H1 (cell line): ENCODE measurements at regions not wholly inside any gene's neighbourhood (a gene's known extent, or its start where the extent isn't known, plus 50 kb on each side); places are given as distances from the start of the nearest gene placed in this dataset.
A peak's percentile ranks its signal among the peaks of the same experiment; 100 is the strongest.

Experiments used
- CTCF ChIA-PET: fragments of 300-600 bp; sonication (Branson Sonifier 250); formaldehyde crosslinking; loops from one replicate; lab custom pipeline; 2021; ENCODE audit not compliant: partially characterized antibody; lab: Charles Lee
- POLR2A ChIA-PET: fragments of 300-600 bp; sonication (Branson Sonifier 250); formaldehyde crosslinking; loops from one replicate; lab custom pipeline; 2021; ENCODE audit warnings: inconsistent platforms; ENCODE audit not compliant: partially characterized antibody; lab: Charles Lee
- DNase-seq, 2 experiments: peaks; one replicate each; pipeline versions ENCODE4 v3.0.0 to v3.0.0-alpha.2; 2010 to 2022; ENCODE audit warnings: low spot score in 2 of 2, low read depth in 1 of 2, mixed read lengths in 1 of 2
- FAIRE-seq: peaks from 2 replicates; lab custom pipeline; 2011; peaks lifted over from hg19 to GRCh38; lab: Jason Lieb, UNC
- H2AFZ ChIP-seq: 2 replicates; pipeline ENCODE4 v1.8.1; 2012; ENCODE audit warnings: low read length, inconsistent platforms
- H2AK5ac ChIP-seq: 2 replicates; pipeline ENCODE4 v1.6.1; 2013; ENCODE audit warnings: low read depth, low read length
- H2BK120ac ChIP-seq: replicated peaks from 2 replicates; pipeline ENCODE3; 2013; ENCODE audit warnings: low read depth, low read length, inconsistent platforms
- H2BK12ac ChIP-seq: 2 replicates; pipeline ENCODE4 v1.6.1; 2013; ENCODE audit warnings: low read depth, low read length
- H2BK15ac ChIP-seq: 2 replicates; pipeline ENCODE4 v1.6.1; 2013; ENCODE audit warnings: low read length
- H2BK20ac ChIP-seq: 2 replicates; pipeline ENCODE4 v1.6.1; 2013; ENCODE audit warnings: low read length
- H2BK5ac ChIP-seq: 2 replicates; pipeline ENCODE4 v1.6.1; 2013; ENCODE audit warnings: low read depth, low read length
- H3K14ac ChIP-seq: 2 replicates; pipeline ENCODE4 v1.6.1; 2013; ENCODE audit warnings: inconsistent platforms; ENCODE audit not compliant: insufficient read length
- H3K18ac ChIP-seq: 2 replicates; pipeline ENCODE4 v1.6.1; 2013; ENCODE audit warnings: low read length; ENCODE audit errors: extremely low read depth
- H3K23ac ChIP-seq: 2 replicates; pipeline ENCODE4 v1.6.1; 2013; ENCODE audit warnings: inconsistent platforms; ENCODE audit not compliant: insufficient read length
- H3K23me2 ChIP-seq: 2 replicates; pipeline ENCODE4 v1.6.1; 2013; ENCODE audit warnings: low read depth, low read length
- H3K27ac ChIP-seq: 2 replicates; pipeline ENCODE4 v1.6.1; 2011; ENCODE audit warnings: low read depth, low read length, inconsistent platforms
- H3K27me3 ChIP-seq, 4 experiments: replicated peaks in 1 of 4; 1 replicate in 1 of 4; 2 replicates in 3 of 4; pipeline versions ENCODE4 v1.6.1 to v1.8.1; 2011 to 2013; ENCODE audit warnings: low read length in 3 of 4, mild to moderate bottlenecking in 3 of 4, inconsistent platforms in 2 of 4, mixed read lengths in 2 of 4, moderate library complexity in 1 of 4; ENCODE audit not compliant: control insufficient read depth in 3 of 4, insufficient read depth in 3 of 4; ENCODE audit errors: extremely low read depth in 1 of 4
- H3K36me3 ChIP-seq, 4 experiments: 2 replicates each; pipeline versions ENCODE4 v1.6.1 to v1.8.1; 2011 to 2013; ENCODE audit warnings: mild to moderate bottlenecking in 4 of 4, low read length in 3 of 4, moderate library complexity in 2 of 4, control low read depth in 1 of 4, inconsistent platforms in 1 of 4; ENCODE audit not compliant: insufficient read depth in 4 of 4, control insufficient read depth in 2 of 4
- H3K4ac ChIP-seq: replicated peaks from 2 replicates; pipeline ENCODE3; 2013; ENCODE audit warnings: low read length, low read depth, mixed read lengths, inconsistent platforms; ENCODE audit not compliant: insufficient read length
- H3K4me1 ChIP-seq, 4 experiments: replicated peaks in 1 of 4; 1 replicate in 1 of 4; 2 replicates in 3 of 4; pipeline versions ENCODE4 v1.6.1 to v1.8.1; 2011 to 2013; ENCODE audit warnings: low read length in 3 of 4, inconsistent platforms in 2 of 4, mixed read lengths in 1 of 4; ENCODE audit not compliant: insufficient read depth in 4 of 4, control insufficient read depth in 3 of 4
- H3K4me2 ChIP-seq, 2 experiments: 2 replicates each; pipeline versions ENCODE4 v1.6.1 to v1.8.1; 2011 to 2013; ENCODE audit warnings: low read depth in 2 of 2, low read length in 2 of 2, control low read depth in 1 of 2, inconsistent platforms in 1 of 2, mild to moderate bottlenecking in 1 of 2; ENCODE audit not compliant: insufficient read depth in 1 of 2
- H3K4me3 ChIP-seq, 4 experiments: fragments of 200-600, 300-600 bp in 1 of 4; sonication (generic), shearing (Covaris generic), sonication (Bioruptor Twin) in 1 of 4; 2 replicates each; pipeline versions ENCODE4 v1.5.1 to v1.8.1; 2011 to 2016; ENCODE audit warnings: low read length in 4 of 4, low read depth in 3 of 4, control low read depth in 2 of 4, inconsistent platforms in 2 of 4, mild to moderate bottlenecking in 2 of 4, mixed read lengths in 1 of 4, moderate library complexity in 1 of 4; ENCODE audit not compliant: insufficient read depth in 2 of 4; ENCODE audit errors: extremely low read depth in 1 of 4
- H3K56ac ChIP-seq: replicated peaks from 2 replicates; pipeline ENCODE3; 2013; ENCODE audit warnings: low read depth, mild to moderate bottlenecking, mixed read lengths, low read length, inconsistent platforms; ENCODE audit not compliant: insufficient read length
- H3K79me1 ChIP-seq: 2 replicates; pipeline ENCODE4 v1.6.1; 2013; ENCODE audit warnings: low read depth, low read length, control low read depth
- H3K79me2 ChIP-seq, 2 experiments: 2 replicates each; pipeline versions ENCODE4 v1.6.1 to v1.8.1; 2012 to 2013; ENCODE audit warnings: low read length in 2 of 2, mild to moderate bottlenecking in 2 of 2, inconsistent platforms in 1 of 2; ENCODE audit not compliant: insufficient read depth in 2 of 2, control insufficient read depth in 1 of 2
- H3K9ac ChIP-seq, 4 experiments: replicated peaks in 1 of 4; 1 replicate in 1 of 4; 2 replicates in 3 of 4; pipeline versions ENCODE4 v1.6.1 to v1.8.1; 2011 to 2013; ENCODE audit warnings: low read depth in 3 of 4, low read length in 3 of 4, control low read depth in 2 of 4, mild to moderate bottlenecking in 2 of 4, moderate library complexity in 2 of 4, inconsistent platforms in 1 of 4; ENCODE audit errors: extremely low read depth in 1 of 4
- H3K9me3 ChIP-seq, 2 experiments: 2 replicates each; pipeline versions ENCODE4 v1.6.1 to v1.8.1; 2012 to 2013; ENCODE audit warnings: mild to moderate bottlenecking in 2 of 2, moderate library complexity in 2 of 2, control low read depth in 1 of 2, inconsistent platforms in 1 of 2, low read depth in 1 of 2, low read length in 1 of 2, mixed read lengths in 1 of 2; ENCODE audit not compliant: insufficient read depth in 2 of 2
- H4K20me1 ChIP-seq, 2 experiments: replicated peaks in 1 of 2; 2 replicates each; pipeline versions ENCODE3 to v1.8.1; 2011 to 2013; ENCODE audit warnings: inconsistent platforms in 2 of 2, low read length in 2 of 2, mild to moderate bottlenecking in 1 of 2; ENCODE audit not compliant: insufficient read depth in 2 of 2, control insufficient read depth in 1 of 2
- H4K5ac ChIP-seq: 2 replicates; pipeline ENCODE4 v1.6.1; 2013; ENCODE audit warnings: low read length, low read depth, mixed read lengths, inconsistent platforms; ENCODE audit not compliant: insufficient read length
- H4K8ac ChIP-seq: 2 replicates; pipeline ENCODE4 v1.8.0; 2013; ENCODE audit warnings: mild to moderate bottlenecking, moderate library complexity, low read length, inconsistent platforms; ENCODE audit not compliant: insufficient read depth; ENCODE audit errors: extremely low read depth
- H4K91ac ChIP-seq: replicated peaks from 2 replicates; pipeline ENCODE3; 2013; ENCODE audit warnings: low read length, mixed read lengths, inconsistent platforms; ENCODE audit not compliant: insufficient read length
- ATF3 ChIP-seq: IDR thresholded peaks from 2 replicates; pipeline ENCODE4 v1.6.1; 2011; ENCODE audit warnings: low read depth, mild to moderate bottlenecking, low read length; ENCODE audit not compliant: insufficient read depth
- EGR1 ChIP-seq: IDR thresholded peaks from 2 replicates; pipeline ENCODE4 v1.6.1; 2011; ENCODE audit warnings: low read depth, low read length, borderline replicate concordance
- FOSL1 ChIP-seq: IDR thresholded peaks from 2 replicates; pipeline ENCODE4 v1.6.1; 2011; ENCODE audit warnings: mild to moderate bottlenecking, low read depth, low read length, moderate library complexity; ENCODE audit not compliant: insufficient read depth
- GABPA ChIP-seq: IDR thresholded peaks from 2 replicates; pipeline ENCODE4 v1.6.1; 2011; ENCODE audit warnings: mild to moderate bottlenecking, low read length, moderate library complexity, borderline replicate concordance; ENCODE audit not compliant: insufficient read depth
- NRF1 ChIP-seq: IDR thresholded peaks from 2 replicates; pipeline ENCODE4 v1.6.1; 2011; ENCODE audit warnings: mild to moderate bottlenecking, low read depth, low read length, improper control_type of control experiment
- POLR2AphosphoS5 ChIP-seq: IDR thresholded peaks from 2 replicates; pipeline ENCODE4 v1.6.1; 2011; ENCODE audit warnings: low read depth, low read length
- RXRA ChIP-seq: IDR thresholded peaks from 2 replicates; pipeline ENCODE4 v1.6.1; 2011; ENCODE audit warnings: low read depth, mild to moderate bottlenecking, low read length, moderate library complexity; ENCODE audit not compliant: insufficient read depth
- SIN3A ChIP-seq, 2 experiments: IDR thresholded peaks in 1 of 2; conservative IDR thresholded peaks in 1 of 2; 2 replicates each; pipeline ENCODE4 v1.6.1; 2011 to 2012; ENCODE audit warnings: low read length in 2 of 2, improper control_type of control experiment in 1 of 2, low read depth in 1 of 2, mild to moderate bottlenecking in 1 of 2
- TCF12 ChIP-seq: IDR thresholded peaks from 2 replicates; pipeline ENCODE4 v1.6.1; 2011; ENCODE audit warnings: low read depth, mild to moderate bottlenecking, low read length
- YY1 ChIP-seq: IDR thresholded peaks from 2 replicates; pipeline ENCODE4 v1.6.1; 2011; ENCODE audit warnings: low read depth, mild to moderate bottlenecking, low read length
- WGBS, 2 experiments: shearing (Covaris generic) in 1 of 2; methylation state at CpG; one replicate each; pipeline versions ENCODE4 v1.1.6 to v1.1.7; 2013 to 2015; ENCODE audit warnings: low lambda C conversion rate in 2 of 2, mixed read lengths in 2 of 2, inconsistent platforms in 1 of 2, low coverage in 1 of 2, missing lambda C conversion rate in 1 of 2; ENCODE audit not compliant: insufficient replicate concordance in 2 of 2, insufficient coverage in 1 of 2, insufficient read length in 1 of 2; ENCODE audit errors: extremely low coverage in 1 of 2, missing lambda C conversion rate in 1 of 2; 5-methylcytosine and 5-hydroxymethylcytosine counted together
- TF ChIP-seq, protein P1 (sequence below): IDR thresholded peaks from 2 replicates; pipeline ENCODE4 v1.6.1; 2012; ENCODE audit warnings: inconsistent platforms

GRCh38 chr3:69649120-69650065 lies 89.9 kb upstream of the MITF start:
- Histone ChIP-seq H3K9me3 (no peaks in the 10 kb centered on the region), H2BK20ac (no peak overlapping the region), H4K91ac (no peak overlapping the region), H2BK120ac (no peak overlapping the region), H2BK15ac (no peak overlapping the region), H3K4ac (no peak overlapping the region), H3K23me2 (no peaks in the 10 kb centered on the region), H4K8ac (no peak overlapping the region), H4K5ac (no peak overlapping the region), H3K36me3 (no peaks in the 10 kb centered on the region), H3K79me1 (no peaks in the 10 kb centered on the region), H3K27me3 (peaks cover 0 to 1% (median 0%) of the 10 kb centered on the region in 4 experiments; a peak in 1 of 7 replicates), H3K23ac (no peak overlapping the region), H4K20me1 (no peaks in the 10 kb centered on the region), H2AK5ac (no peak overlapping the region), H3K18ac (no peak overlapping the region), H3K4me1 (0 out of 7 replicates have a peak, but pooled peaks cover 0 to 1% (median 0%) of the 10 kb centered on the region in 4 experiments), H3K4me2 (no peak overlapping the region), H3K14ac (no peak overlapping the region), H2BK12ac (no peak overlapping the region), H2BK5ac (no peak overlapping the region), H3K79me2 (no peaks in the 10 kb centered on the region), H3K4me3 (no peak overlapping the region), H3K27ac (no peak overlapping the region), H3K9ac (no peak overlapping the region), H2AFZ (peak overlapping the region; percentile 66; the same call in 1 of the 2 replicates), H3K56ac (no peak overlapping the region)
- FAIRE-seq = no peak
- TF ChIP-seq ATF3 = no peak
- TF ChIP-seq RXRA = no peak
- no peak for TF ChIP-seq TCF12
- TF ChIP-seq FOSL1 = no peak
- TF ChIP-seq, protein P1, sequence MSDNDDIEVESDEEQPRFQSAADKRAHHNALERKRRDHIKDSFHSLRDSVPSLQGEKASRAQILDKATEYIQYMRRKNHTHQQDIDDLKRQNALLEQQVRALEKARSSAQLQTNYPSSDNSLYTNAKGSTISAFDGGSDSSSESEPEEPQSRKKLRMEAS = no peak
- no peak for TF ChIP-seq EGR1
- no peak for TF ChIP-seq GABPA
- TF ChIP-seq YY1 = no peak
- no peak for TF ChIP-seq POLR2AphosphoS5
- TF ChIP-seq SIN3A (conservative IDR thresholded peaks at IDR 0.05 in 1 of 2, IDR thresholded peaks at IDR 0.05 in 1 of 2; ENCODE audit: low read depth in 1 of 2, low read length in 2 of 2) = no peak
- no peak for TF ChIP-seq NRF1
- no peak for DNase-seq
- POLR2A ChIA-PET = interaction anchor here (1.5 kb wide), 1 partner anchor 11 kb away, joined by 3 read pairs; no protein-coding TSS in a partner anchor
- WGBS, 2 experiments = 90% methylated on average over 7 of the region's 7 CpGs; no CpG with 5 or more reads in 1 of the 2 experiments
- CTCF ChIA-PET = interaction anchor here (0.6 kb wide), 1 partner anchor 419 kb away, joined by 5 read pairs; no protein-coding TSS in a partner anchor
